AG04449 (cell line): ENCODE measurements at regions not wholly inside any gene's neighbourhood (a gene's known extent, or its start where the extent isn't known, plus 50 kb on each side); places are given as distances from the start of the nearest gene placed in this dataset.

ENCODE experiments used
- CTCF ChIA-PET: fragments of 350-600 bp; formaldehyde crosslinking; extraction: SDS; loops from one replicate; lab custom pipeline; 2021; ENCODE audit warnings: antibody characterized with exemption; lab: Yijun Ruan, JAX
- POLR2A ChIA-PET: fragments of 400-600, 350-600 bp; formaldehyde crosslinking; extraction: SDS; loops from one replicate; lab custom pipeline; 2020; ENCODE audit warnings: antibody characterized with exemption, inconsistent platforms; lab: Yijun Ruan, JAX
- DNase-seq: peaks from one replicate; pipeline ENCODE4 v3.0.0-alpha.2; 2010; ENCODE audit warnings: low read depth, low spot score
- H3K4me3 ChIP-seq: 2 replicates; pipeline ENCODE4 v1.5.1; 2011; ENCODE audit warnings: low read depth, mild to moderate bottlenecking, control low read depth, low read length
- CTCF ChIP-seq: IDR thresholded peaks from one replicate; pipeline ENCODE4 v1.5.1; 2011; ENCODE audit warnings: mild to moderate bottlenecking, moderate library complexity, low read length, control low read depth, inconsistent platforms; ENCODE audit not compliant: insufficient read depth; ENCODE audit errors: missing control alignments

DNA sequence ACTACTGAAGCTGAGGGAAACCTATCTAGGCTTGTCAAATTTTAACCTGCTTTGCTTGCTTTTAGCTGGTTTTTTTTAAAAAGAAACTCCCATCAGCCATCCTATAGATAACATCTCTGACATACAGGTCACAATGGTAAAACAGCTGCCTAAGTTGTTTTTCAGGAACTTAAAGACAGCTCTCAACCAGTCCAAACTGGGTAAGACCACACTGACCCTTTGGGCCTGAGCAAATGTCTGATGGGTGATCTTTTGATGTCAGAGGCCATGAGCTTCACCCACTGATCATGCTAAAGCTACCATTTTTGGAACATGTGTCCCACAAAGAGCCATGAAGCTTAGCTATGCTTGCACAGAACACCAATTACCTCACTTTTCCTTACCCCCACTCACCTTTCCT, 50.0 kb upstream of the TANC1 start:
- ChIA-PET CTCF (interaction anchor here (1.0 to 1.5 kb wide), 2 partner anchors 15 to 200 kb away, joined by 3 to 6 read pairs; no protein-coding TSS in a partner anchor), POLR2A (interaction anchor here (0.6 kb wide), 1 partner anchor 59 kb away, joined by 3 read pairs; no protein-coding TSS in a partner anchor)

More for the DNA sequence above, 50.0 kb upstream of the TANC1 start:
- DNase-seq = no peak
- H3K4me3 ChIP-seq = no peak overlapping the region
- TF ChIP-seq CTCF = no peak
